Nephron progenitor cell (in vitro differentiated cells): ENCODE measurements at regions not wholly inside any gene's neighbourhood (a gene's known extent, or its start where the extent isn't known, plus 50 kb on each side); places are given as distances from the start of the nearest gene placed in this dataset.
"Not testable (repeated sequence)": the region's sequence is repeated elsewhere in the genome, so short reads cannot be mapped to it uniquely, and the experiment has no call there.

Experiments
- DNase-seq: peaks from one replicate; pipeline ENCODE4 v3.0.0; 2021
- H3K27ac Mint-ChIP-seq: 2 replicates; pipeline ENCODE4 v1.8.0; 2021; ENCODE audit warnings: mild to moderate bottlenecking, moderate library complexity, mixed read lengths
- H3K27me3 Mint-ChIP-seq: 2 replicates; pipeline ENCODE4 v1.8.0; 2021; ENCODE audit warnings: mild to moderate bottlenecking, low read depth, mixed read lengths; ENCODE audit not compliant: poor library complexity
- H3K36me3 Mint-ChIP-seq: 2 replicates; pipeline ENCODE4 v1.8.0; 2021; ENCODE audit warnings: low read depth, mixed read lengths
- H3K4me1 Mint-ChIP-seq: 2 replicates; pipeline ENCODE4 v1.8.0; 2021; ENCODE audit warnings: mixed read lengths
- H3K4me3 Mint-ChIP-seq: 2 replicates; pipeline ENCODE4 v1.8.0; 2021; ENCODE audit warnings: mild to moderate bottlenecking, moderate library complexity, mixed read lengths
- H3K9me3 Mint-ChIP-seq: 2 replicates; pipeline ENCODE4 v1.8.0; 2021; ENCODE audit warnings: mild to moderate bottlenecking, moderate library complexity, mixed read lengths
- CTCF ChIP-seq: fragments of 200-600 bp; sonication (generic); IDR thresholded peaks from 2 replicates; pipeline ENCODE4 v1.5.0; 2021; ENCODE audit warnings: antibody characterized with exemption

- TF ChIP-seq CTCF = no peak
- Mint-ChIP-seq H3K4me3 (no peak overlapping the region), H3K4me1 (peaks cover 22% of the 10 kb centered on the region), H3K36me3 (no peaks in the 10 kb centered on the region), H3K27me3 (peaks cover 16% of the 10 kb centered on the region), H3K27ac (no peak overlapping the region), H3K9me3 (peaks cover 9% of the 10 kb centered on the region)
- DNase-seq = no peak
Observed at GRCh38 chr12:5102806-5103205, 59.1 kb downstream of the KCNA5 start.

- peaks cover 9% of the 10 kb centered on the region for H3K9me3 Mint-ChIP-seq
- H3K27ac Mint-ChIP-seq = no peak overlapping the region
- peaks cover 29% of the 10 kb centered on the region for H3K4me1 Mint-ChIP-seq
- DNase-seq = no peak
- TF ChIP-seq CTCF = no peak
- H3K36me3 Mint-ChIP-seq = no peaks in the 10 kb centered on the region
- peaks cover 5% of the 10 kb centered on the region for H3K27me3 Mint-ChIP-seq
- H3K4me3 Mint-ChIP-seq = no peak overlapping the region
Observed at GRCh38 chr12:5110345-5110744, 66.7 kb downstream of the KCNA5 start.

- DNase-seq = no peak
- no peak overlapping the region for H3K4me3 Mint-ChIP-seq
Observed at GRCh38 chr12:5114436-5114835, 70.8 kb downstream of the KCNA5 start.

GRCh38 chr12:5121784-5122183 is 78.1 kb downstream of the KCNA5 start:
- H3K4me3 Mint-ChIP-seq, H3K27ac Mint-ChIP-seq, H3K36me3 Mint-ChIP-seq, H3K9me3 Mint-ChIP-seq, H3K27me3 Mint-ChIP-seq, DNase-seq, H3K4me1 Mint-ChIP-seq: not testable (repeated sequence)

More at GRCh38 chr12:5114436-5114835, 70.8 kb downstream of the KCNA5 start:
- TF ChIP-seq CTCF = no peak
- peaks cover 7% of the 10 kb centered on the region for H3K27me3 Mint-ChIP-seq
- no peaks in the 10 kb centered on the region for H3K36me3 Mint-ChIP-seq
- no peak overlapping the region for H3K27ac Mint-ChIP-seq
- no peaks in the 10 kb centered on the region for H3K9me3 Mint-ChIP-seq
- peaks cover 29% of the 10 kb centered on the region for H3K4me1 Mint-ChIP-seq

- H3K4me1 Mint-ChIP-seq, DNase-seq, H3K27ac Mint-ChIP-seq, H3K9me3 Mint-ChIP-seq, H3K27me3 Mint-ChIP-seq, H3K36me3 Mint-ChIP-seq: not testable (repeated sequence)
- peak overlapping the region; percentile 30 for H3K4me3 Mint-ChIP-seq
Observed at GRCh38 chr12:5122256-5122831, 78.7 kb downstream of the KCNA5 start.

- Mint-ChIP-seq H3K4me1 (peaks cover 4% of the 10 kb centered on the region), H3K9me3 (peaks cover 10% of the 10 kb centered on the region), H3K27me3 (no peaks in the 10 kb centered on the region), H3K4me3 (no peak overlapping the region), H3K36me3 (no peaks in the 10 kb centered on the region), H3K27ac (no peak overlapping the region)
- DNase-seq = no peak
- TF ChIP-seq CTCF = no peak
Observed at GRCh38 chr12:5123921-5124320, 80.2 kb downstream of the KCNA5 start.

- H3K36me3 Mint-ChIP-seq = no peaks in the 10 kb centered on the region
- H3K27me3 Mint-ChIP-seq = no peaks in the 10 kb centered on the region
- H3K9me3 Mint-ChIP-seq = peaks cover 13% of the 10 kb centered on the region
- H3K27ac Mint-ChIP-seq = no peak overlapping the region
- no peak overlapping the region for H3K4me3 Mint-ChIP-seq
- no peak for DNase-seq
- no peak for TF ChIP-seq CTCF
- peaks cover 4% of the 10 kb centered on the region for H3K4me1 Mint-ChIP-seq
Observed at GRCh38 chr12:5124401-5124800, 80.7 kb downstream of the KCNA5 start.
